H9 (cell line): ENCODE measurements at regions not wholly inside any gene's neighbourhood (a gene's known extent, or its start where the extent isn't known, plus 50 kb on each side); places are given as distances from the start of the nearest gene placed in this dataset.

ENCODE experiments used
- DNase-seq: peaks from one replicate; pipeline ENCODE4 v3.0.0-alpha.2; 2017
- H2AFZ ChIP-seq: one replicate; pipeline ENCODE4 v1.6.1; 2013; ENCODE audit warnings: mild to moderate bottlenecking, low read length, control low read depth, moderate library complexity
- H2AK5ac ChIP-seq: 2 replicates; pipeline ENCODE4 v1.6.1; 2013; ENCODE audit warnings: low read length, control low read depth, mixed read lengths; ENCODE audit not compliant: insufficient read length
- H2BK120ac ChIP-seq: one replicate; pipeline ENCODE4 v1.6.1; 2013; ENCODE audit warnings: low read depth, mild to moderate bottlenecking, low read length, control low read depth, inconsistent platforms; ENCODE audit not compliant: poor library complexity, severe bottlenecking
- H2BK12ac ChIP-seq: 2 replicates; pipeline ENCODE4 v1.6.1; 2013; ENCODE audit warnings: low read length, control low read depth, mixed read lengths, low read depth; ENCODE audit not compliant: insufficient read length
- H2BK15ac ChIP-seq: 2 replicates; pipeline ENCODE4 v1.6.1; 2013; ENCODE audit warnings: low read depth, low read length, control low read depth
- H2BK20ac ChIP-seq: one replicate; pipeline ENCODE4 v1.6.1; 2013; ENCODE audit warnings: low read depth, mild to moderate bottlenecking, low read length, control low read depth, inconsistent platforms; ENCODE audit not compliant: poor library complexity, severe bottlenecking
- H2BK5ac ChIP-seq: 2 replicates; pipeline ENCODE4 v1.6.1; 2013; ENCODE audit warnings: low read length, control low read depth, mixed read lengths; ENCODE audit not compliant: insufficient read length
- H3K14ac ChIP-seq: 2 replicates; pipeline ENCODE4 v1.6.1; 2013; ENCODE audit warnings: low read length, control low read depth; ENCODE audit not compliant: insufficient read depth
- H3K18ac ChIP-seq: 2 replicates; pipeline ENCODE4 v1.6.1; 2013; ENCODE audit warnings: low read depth, mild to moderate bottlenecking, mixed read lengths, low read length, control low read depth; ENCODE audit not compliant: insufficient read length
- H3K23ac ChIP-seq: 2 replicates; pipeline ENCODE4 v1.6.1; 2013; ENCODE audit warnings: low read length, control low read depth, mixed read lengths, low read depth; ENCODE audit not compliant: insufficient read length
- H3K23me2 ChIP-seq: 2 replicates; pipeline ENCODE4 v1.6.1; 2013; ENCODE audit warnings: low read depth, mild to moderate bottlenecking, mixed read lengths, low read length, control low read depth; ENCODE audit not compliant: insufficient read length, poor library complexity, severe bottlenecking
- H3K27ac ChIP-seq: 2 replicates; pipeline ENCODE4 v1.5.1; 2013; ENCODE audit warnings: low read length, control low read depth, mixed read lengths, low read depth; ENCODE audit not compliant: insufficient read length
- H3K27me3 ChIP-seq: 2 replicates; pipeline ENCODE4 v1.6.1; 2013; ENCODE audit warnings: low read length, control low read depth, inconsistent platforms; ENCODE audit not compliant: insufficient read depth
- H3K4ac ChIP-seq: 2 replicates; pipeline ENCODE4 v1.6.1; 2013; ENCODE audit warnings: low read depth, mild to moderate bottlenecking, control low read depth, inconsistent platforms, low read length, moderate library complexity
- H3K4me1 ChIP-seq: 2 replicates; pipeline ENCODE4 v1.6.1; 2013; ENCODE audit warnings: low read length, control low read depth, inconsistent platforms; ENCODE audit not compliant: insufficient read depth
- H3K4me2 ChIP-seq: 2 replicates; pipeline ENCODE4 v1.6.1; 2013; ENCODE audit warnings: low read length, control low read depth, mixed read lengths; ENCODE audit not compliant: insufficient read length, insufficient read depth
- H3K56ac ChIP-seq: 2 replicates; pipeline ENCODE4 v1.6.1; 2013; ENCODE audit warnings: low read depth, mild to moderate bottlenecking, mixed read lengths, low read length, control low read depth; ENCODE audit not compliant: insufficient read length
- H3K79me1 ChIP-seq: 2 replicates; pipeline ENCODE4 v1.6.1; 2013; ENCODE audit warnings: low read depth, mild to moderate bottlenecking, moderate library complexity, low read length, control low read depth, inconsistent platforms; ENCODE audit not compliant: insufficient read depth, poor library complexity, severe bottlenecking
- H3K79me2 ChIP-seq: 2 replicates; pipeline ENCODE4 v1.6.1; 2013; ENCODE audit warnings: low read length, control low read depth, inconsistent platforms; ENCODE audit not compliant: insufficient read depth
- H3K9ac ChIP-seq: 2 replicates; pipeline ENCODE4 v1.6.1; 2013; ENCODE audit warnings: low read length, control low read depth, mixed read lengths; ENCODE audit not compliant: insufficient read length; ENCODE audit errors: extremely low read depth
- H3K9me3 ChIP-seq: one replicate; pipeline ENCODE4 v1.6.1; 2013; ENCODE audit warnings: low read depth, low read length, inconsistent platforms; ENCODE audit not compliant: control insufficient read depth
- H3T11ph ChIP-seq: one replicate; pipeline ENCODE4 v1.6.1; 2013; ENCODE audit warnings: mild to moderate bottlenecking, low read length, control low read depth, inconsistent platforms
- H4K20me1 ChIP-seq: one replicate; pipeline ENCODE4 v1.6.1; 2013; ENCODE audit not compliant: control insufficient read depth, insufficient read length, insufficient read depth
- H4K5ac ChIP-seq: 2 replicates; pipeline ENCODE4 v1.6.1; 2013; ENCODE audit warnings: low read depth, mild to moderate bottlenecking, mixed read lengths, low read length, control low read depth; ENCODE audit not compliant: insufficient read length
- H4K8ac ChIP-seq: replicated peaks from 2 replicates; pipeline ENCODE4 v1.6.1; 2013; ENCODE audit warnings: low read length, control low read depth, mixed read lengths, low read depth; ENCODE audit not compliant: insufficient read length
- H4K91ac ChIP-seq: 2 replicates; pipeline ENCODE4 v1.6.1; 2013; ENCODE audit warnings: low read depth, mild to moderate bottlenecking, moderate library complexity, mixed read lengths, low read length, control low read depth; ENCODE audit not compliant: insufficient read length
- H3K27ac Mint-ChIP-seq, 3 experiments: 2 replicates in 2 of 3; 3 replicates in 1 of 3; pipeline ENCODE4 v1.8.0; 2020 to 2021; ENCODE audit warnings: mixed read lengths in 3 of 3, mild to moderate bottlenecking in 1 of 3, moderate library complexity in 1 of 3
- H3K27me3 Mint-ChIP-seq: 2 replicates; pipeline ENCODE4 v1.8.0; 2021; ENCODE audit warnings: low read depth, mild to moderate bottlenecking, moderate library complexity, mixed read lengths
- H3K36me3 Mint-ChIP-seq, 3 experiments: 2 replicates in 2 of 3; 3 replicates in 1 of 3; pipeline ENCODE4 v1.8.0; 2020 to 2021; ENCODE audit warnings: low read depth in 3 of 3, mixed read lengths in 3 of 3; ENCODE audit not compliant: insufficient read depth in 1 of 3
- H3K4me1 Mint-ChIP-seq, 2 experiments: 2 replicates each; pipeline ENCODE4 v1.8.0; 2020; ENCODE audit warnings: mixed read lengths in 2 of 2
- H3K4me3 Mint-ChIP-seq, 2 experiments: 2 replicates in 1 of 2; 3 replicates in 1 of 2; pipeline ENCODE4 v1.8.0; 2020 to 2021; ENCODE audit warnings: mild to moderate bottlenecking in 2 of 2, mixed read lengths in 2 of 2, moderate library complexity in 1 of 2
- H3K9me3 Mint-ChIP-seq, 2 experiments: 2 replicates in 1 of 2; 3 replicates in 1 of 2; pipeline ENCODE4 v1.8.0; 2020; ENCODE audit warnings: mild to moderate bottlenecking in 2 of 2, mixed read lengths in 2 of 2, moderate library complexity in 1 of 2
- CTCF ChIP-seq: fragments of 200-600 bp; sonication (generic); conservative IDR thresholded peaks from 3 replicates; pipeline ENCODE4 v1.8.0; 2021; ENCODE audit warnings: antibody characterized with exemption, mild to moderate bottlenecking
- WGBS: extraction: QIAGEN DNeasy Blood & Tissue Kit; methylation state at CpG from one replicate; pipeline ENCODE4 v1.1.7; 2013; ENCODE audit warnings: missing lambda C conversion rate, low lambda C conversion rate, mixed read lengths; ENCODE audit not compliant: insufficient read length; ENCODE audit errors: extremely low coverage; 5-methylcytosine and 5-hydroxymethylcytosine counted together

- no peak for TF ChIP-seq CTCF
- no peak overlapping the region for H2BK20ac ChIP-seq
- H2AFZ ChIP-seq: no peak overlapping the region
- no peak overlapping the region for H3K23ac ChIP-seq
- no peak for DNase-seq
- H3K79me2 ChIP-seq: no peaks in the 10 kb centered on the region
- H3K9ac ChIP-seq: peak overlapping the region; percentile 21
- H4K20me1 ChIP-seq: no peaks in the 10 kb centered on the region
- no peak overlapping the region for H4K5ac ChIP-seq
- no CpG with 5 or more reads among the region's 16 CpGs for WGBS
- H3K27ac ChIP-seq: no peak overlapping the region
- H3K27me3 ChIP-seq: peaks cover 4% of the 10 kb centered on the region; the same call in 1 of the 2 replicates
- no peak overlapping the region for H2BK120ac ChIP-seq
- H3K9me3 ChIP-seq: no peaks in the 10 kb centered on the region
- H2AK5ac ChIP-seq: no peak overlapping the region
- H2BK15ac ChIP-seq: no peak overlapping the region
- no peak overlapping the region for H3K14ac ChIP-seq
- peak overlapping the region; percentile 84 to 95 for H3K4me3 Mint-ChIP-seq
- H2BK5ac ChIP-seq: no peak overlapping the region
- peak overlapping the region; percentile 14 to 95 (median 35); a peak in 5 of 7 replicates for H3K27ac Mint-ChIP-seq
- no peak overlapping the region for H3K4ac ChIP-seq
- H3K36me3 Mint-ChIP-seq: peaks cover 0 to 6% (median 0%) of the 10 kb centered on the region in 3 experiments; a peak in 3 of 7 replicates
- H3K27me3 Mint-ChIP-seq: peaks cover 33% of the 10 kb centered on the region
- no peaks in the 10 kb centered on the region for H3K4me1 ChIP-seq
- no peak overlapping the region for H3K56ac ChIP-seq
- H2BK12ac ChIP-seq: no peak overlapping the region
- H3K18ac ChIP-seq: no peak overlapping the region
- no peak overlapping the region for H4K8ac ChIP-seq
- no peak overlapping the region for H3T11ph ChIP-seq
- H4K91ac ChIP-seq: no peak overlapping the region
- H3K4me2 ChIP-seq: peak overlapping the region; percentile 78
- no peaks in the 10 kb centered on the region for H3K79me1 ChIP-seq
- peaks cover 0 to 3% of the 10 kb centered on the region in 2 experiments; a peak in 2 of 5 replicates for H3K9me3 Mint-ChIP-seq
- peaks cover 15% of the 10 kb centered on the region for H3K23me2 ChIP-seq
- peaks cover 29 to 31% of the 10 kb centered on the region in 2 experiments for H3K4me1 Mint-ChIP-seq
Observed at GRCh38 chr3:168249205-168249549, 153.5 kb upstream of the GOLIM4 start.
